Keratinocyte (primary cell): ENCODE measurements at regions not wholly inside any gene's neighbourhood (a gene's known extent, or its start where the extent isn't known, plus 50 kb on each side); places are given as distances from the start of the nearest gene placed in this dataset.

Experiments used
- DNase-seq: peaks from one replicate; pipeline ENCODE4 v3.0.0-alpha.2; 2011; ENCODE audit warnings: low read depth, missing footprints, low spot score
- FAIRE-seq: peaks from 2 replicates; lab custom pipeline; 2011; peaks lifted over from hg19 to GRCh38; lab: Jason Lieb, UNC
- H2AFZ ChIP-seq: 2 replicates; pipeline ENCODE4 v1.6.0; 2012; ENCODE audit warnings: low read length, control low read depth, inconsistent platforms; ENCODE audit not compliant: control insufficient read depth
- H3K27ac ChIP-seq: 2 replicates; pipeline ENCODE4 v1.5.1; 2011; ENCODE audit warnings: low read length; ENCODE audit not compliant: control insufficient read depth, insufficient read depth
- H3K27me3 ChIP-seq: 3 replicates; pipeline ENCODE4 v1.6.0; 2011; ENCODE audit warnings: low read length; ENCODE audit not compliant: control insufficient read depth, insufficient read depth; ENCODE audit errors: extremely low read depth
- H3K36me3 ChIP-seq, 2 experiments: 2 replicates in 1 of 2; 3 replicates in 1 of 2; pipeline ENCODE4 v1.5.1; 2011; ENCODE audit warnings: low read length in 2 of 2, mild to moderate bottlenecking in 1 of 2; ENCODE audit not compliant: control insufficient read depth in 2 of 2, insufficient read depth in 2 of 2; ENCODE audit errors: extremely low read depth in 1 of 2
- H3K4me1 ChIP-seq: 3 replicates; pipeline ENCODE4 v1.5.1; 2011; ENCODE audit warnings: low read length; ENCODE audit not compliant: control insufficient read depth, insufficient read depth; ENCODE audit errors: extremely low read depth
- H3K4me2 ChIP-seq: 3 replicates; pipeline ENCODE4 v1.6.0; 2011; ENCODE audit warnings: low read depth, low read length; ENCODE audit not compliant: control insufficient read depth, insufficient read depth; ENCODE audit errors: extremely low read depth
- H3K4me3 ChIP-seq, 3 experiments: fragments of 200-600 bp in 1 of 3; sonication (generic) in 1 of 3; 2 replicates in 2 of 3; 3 replicates in 1 of 3; pipeline ENCODE4 v1.5.1; 2011 to 2016; ENCODE audit warnings: low read length in 3 of 3, mild to moderate bottlenecking in 3 of 3, control low read depth in 2 of 3, inconsistent platforms in 1 of 3, low read depth in 1 of 3, mixed read lengths in 1 of 3, mixed run types in 1 of 3, moderate library complexity in 1 of 3; ENCODE audit not compliant: control insufficient read depth in 2 of 3, insufficient read depth in 2 of 3; ENCODE audit errors: extremely low read depth in 1 of 3
- H3K79me2 ChIP-seq: 2 replicates; pipeline ENCODE4 v1.6.0; 2012; ENCODE audit warnings: low read length; ENCODE audit not compliant: control insufficient read depth, insufficient read depth
- H3K9ac ChIP-seq: 3 replicates; pipeline ENCODE4 v1.6.0; 2011; ENCODE audit warnings: low read length; ENCODE audit not compliant: control insufficient read depth, insufficient read depth; ENCODE audit errors: extremely low read depth
- H3K9me1 ChIP-seq: 3 replicates; pipeline ENCODE4 v1.6.0; 2011; ENCODE audit warnings: low read length; ENCODE audit not compliant: control insufficient read depth, insufficient read depth; ENCODE audit errors: extremely low read depth
- H3K9me3 ChIP-seq: 2 replicates; pipeline ENCODE4 v1.5.1; 2012; ENCODE audit warnings: low read depth, low read length; ENCODE audit not compliant: control insufficient read depth
- H4K20me1 ChIP-seq: 3 replicates; pipeline ENCODE4 v1.6.0; 2011; ENCODE audit warnings: low read length; ENCODE audit not compliant: control insufficient read depth, insufficient read depth; ENCODE audit errors: extremely low read depth
- EZH2 ChIP-seq: IDR thresholded peaks from one replicate; pipeline ENCODE4 v1.6.1; 2012; ENCODE audit warnings: inconsistent platforms, mild to moderate bottlenecking, low read length, moderate library complexity
- dilution Hi-C: fragments of 300-500 bp; cut with MboI; formaldehyde crosslinking; loops from one replicate; pipeline ENCODE4 v1.7.0; 2020; ENCODE audit warnings: low sequenced_read_pairs; ENCODE audit not compliant: extremely low pct_ligation_motif_present
- TF ChIP-seq, protein P1 (sequence below), 3 experiments: IDR thresholded peaks in 1 of 3; conservative IDR thresholded peaks in 1 of 3; optimal IDR thresholded peaks in 1 of 3; 2 replicates in 2 of 3; 3 replicates in 1 of 3; pipeline versions ENCODE3 to v1.5.1; 2011; ENCODE audit warnings: low read length in 3 of 3, mild to moderate bottlenecking in 3 of 3, moderate library complexity in 2 of 3, control low read depth in 1 of 3, inconsistent platforms in 1 of 3; ENCODE audit not compliant: insufficient read depth in 2 of 3; ENCODE audit errors: extremely low read depth in 1 of 3

DNA sequence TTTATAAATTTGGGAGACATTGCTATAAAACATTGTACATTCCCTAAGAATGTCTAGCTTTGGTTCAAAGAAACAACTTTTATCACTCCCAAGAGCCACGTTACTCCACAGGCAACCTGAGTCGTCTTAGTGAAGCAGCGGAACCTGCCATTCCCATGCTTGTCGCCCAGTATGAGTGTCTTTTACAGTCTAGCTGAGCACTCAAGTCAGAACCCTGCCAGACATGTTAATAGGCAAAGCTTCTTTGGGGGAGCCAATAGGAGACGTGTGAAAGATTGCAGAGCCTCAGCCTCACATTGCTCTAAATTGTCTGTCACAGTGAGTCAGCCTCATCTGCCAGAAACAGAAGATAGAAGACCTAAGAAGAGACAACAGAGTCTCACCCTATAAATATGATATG lies 541.6 kb upstream of the FLRT2 start:
- dilution Hi-C loops = no loop called here
- no peak for FAIRE-seq

DNA sequence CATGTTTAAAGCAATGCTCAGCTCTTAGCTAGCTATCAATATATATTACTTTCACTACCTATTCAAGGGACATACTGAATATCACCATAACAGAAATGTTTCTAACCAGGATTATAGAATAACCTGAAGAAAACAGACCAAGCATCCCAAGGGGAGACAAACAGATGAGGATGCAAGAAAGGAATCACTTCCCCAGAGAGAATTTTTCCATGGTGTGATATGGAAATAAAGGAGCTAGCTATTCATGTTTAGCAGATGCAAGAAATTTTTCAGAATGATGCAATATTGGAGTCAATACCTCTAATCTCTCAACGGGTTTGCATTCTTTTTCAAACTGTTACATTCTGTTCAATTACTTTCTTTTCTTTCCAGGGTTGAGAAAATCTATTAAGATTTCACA lies 538.9 kb upstream of the FLRT2 start:
- no peak overlapping the region for H3K27ac ChIP-seq
- no peaks in the 10 kb centered on the region for H3K27me3 ChIP-seq
- no peaks in the 10 kb centered on the region for H4K20me1 ChIP-seq
- no peak for TF ChIP-seq EZH2
- TF ChIP-seq, protein P1, sequence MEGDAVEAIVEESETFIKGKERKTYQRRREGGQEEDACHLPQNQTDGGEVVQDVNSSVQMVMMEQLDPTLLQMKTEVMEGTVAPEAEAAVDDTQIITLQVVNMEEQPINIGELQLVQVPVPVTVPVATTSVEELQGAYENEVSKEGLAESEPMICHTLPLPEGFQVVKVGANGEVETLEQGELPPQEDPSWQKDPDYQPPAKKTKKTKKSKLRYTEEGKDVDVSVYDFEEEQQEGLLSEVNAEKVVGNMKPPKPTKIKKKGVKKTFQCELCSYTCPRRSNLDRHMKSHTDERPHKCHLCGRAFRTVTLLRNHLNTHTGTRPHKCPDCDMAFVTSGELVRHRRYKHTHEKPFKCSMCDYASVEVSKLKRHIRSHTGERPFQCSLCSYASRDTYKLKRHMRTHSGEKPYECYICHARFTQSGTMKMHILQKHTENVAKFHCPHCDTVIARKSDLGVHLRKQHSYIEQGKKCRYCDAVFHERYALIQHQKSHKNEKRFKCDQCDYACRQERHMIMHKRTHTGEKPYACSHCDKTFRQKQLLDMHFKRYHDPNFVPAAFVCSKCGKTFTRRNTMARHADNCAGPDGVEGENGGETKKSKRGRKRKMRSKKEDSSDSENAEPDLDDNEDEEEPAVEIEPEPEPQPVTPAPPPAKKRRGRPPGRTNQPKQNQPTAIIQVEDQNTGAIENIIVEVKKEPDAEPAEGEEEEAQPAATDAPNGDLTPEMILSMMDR (optimal IDR thresholded peaks at IDR 0.05 in 1 of 3, IDR thresholded peaks at IDR 0.05 in 1 of 3, conservative IDR thresholded peaks at IDR 0.05 in 1 of 3; ENCODE audit: extremely low read depth in 1 of 3, insufficient read depth in 2 of 3, low read length in 3 of 3) = no peak
- no peak for DNase-seq
- no peaks in the 10 kb centered on the region for H3K9me1 ChIP-seq
- H3K4me1 ChIP-seq = no peaks in the 10 kb centered on the region
- FAIRE-seq = no peak
- no peaks in the 10 kb centered on the region for H3K9me3 ChIP-seq
- H3K9ac ChIP-seq = no peak overlapping the region
- H2AFZ ChIP-seq = no peak overlapping the region
- no peak overlapping the region for H3K4me3 ChIP-seq
- H3K79me2 ChIP-seq = no peaks in the 10 kb centered on the region
- dilution Hi-C loops = no loop called here
- H3K4me2 ChIP-seq = no peak overlapping the region
- no peaks in the 10 kb centered on the region for H3K36me3 ChIP-seq

More for the DNA sequence above, 541.6 kb upstream of the FLRT2 start:
- TF ChIP-seq, protein P1 (optimal IDR thresholded peaks at IDR 0.05 in 1 of 3, IDR thresholded peaks at IDR 0.05 in 1 of 3, conservative IDR thresholded peaks at IDR 0.05 in 1 of 3; ENCODE audit: extremely low read depth in 1 of 3, insufficient read depth in 2 of 3, low read length in 3 of 3) = no peak
- no peak for TF ChIP-seq EZH2
- no peaks in the 10 kb centered on the region for H3K36me3 ChIP-seq
- DNase-seq = no peak
- H3K4me1 ChIP-seq = no peaks in the 10 kb centered on the region
- no peak overlapping the region for H3K4me2 ChIP-seq
- H3K79me2 ChIP-seq = no peaks in the 10 kb centered on the region
- H3K9ac ChIP-seq = no peak overlapping the region
- no peaks in the 10 kb centered on the region for H3K9me1 ChIP-seq
- H3K9me3 ChIP-seq = no peaks in the 10 kb centered on the region
- no peak overlapping the region for H3K27ac ChIP-seq
- H4K20me1 ChIP-seq = no peaks in the 10 kb centered on the region
- no peak overlapping the region for H3K4me3 ChIP-seq
- H2AFZ ChIP-seq = no peak overlapping the region
- no peaks in the 10 kb centered on the region for H3K27me3 ChIP-seq
